Activated T-helper 17 cell treated with anti-CD3 and anti-CD28 coated beads, Interleukin-2, amount 50 U/mL, for 72 hours (primary cell): ENCODE measurements at regions not wholly inside any gene's neighbourhood (a gene's known extent, or its start where the extent isn't known, plus 50 kb on each side); places are given as distances from the start of the nearest gene placed in this dataset.

ENCODE experiments used
- ATAC-seq: fragments of 150-1000 bp; cut with Tn5 transposase; replicated peaks from 2 replicates; pipeline ENCODE4 v1.10.0; 2021; ENCODE audit warnings: mild to moderate bottlenecking, moderate library complexity
- H3K27ac Mint-ChIP-seq: one replicate; pipeline ENCODE4 v1.8.0; 2022; ENCODE audit warnings: mixed read lengths
- H3K27me3 Mint-ChIP-seq: one replicate; pipeline ENCODE4 v1.8.0; 2022; ENCODE audit warnings: mixed read lengths
- H3K36me3 Mint-ChIP-seq: one replicate; pipeline ENCODE4 v1.8.0; 2022; ENCODE audit warnings: low read depth, mild to moderate bottlenecking, mixed read lengths
- H3K4me1 Mint-ChIP-seq: one replicate; pipeline ENCODE4 v1.8.0; 2022; ENCODE audit warnings: mixed read lengths
- H3K4me3 Mint-ChIP-seq: one replicate; pipeline ENCODE4 v1.8.0; 2022; ENCODE audit warnings: mild to moderate bottlenecking, mixed read lengths
- H3K9me3 Mint-ChIP-seq: one replicate; pipeline ENCODE4 v1.8.0; 2022; ENCODE audit warnings: mixed read lengths

GRCh38 chr20:57908704-57909630, 199.2 kb upstream of the PMEPA1 start:
- no peak for ATAC-seq
- no peaks in the 10 kb centered on the region for H3K9me3 Mint-ChIP-seq
- H3K4me1 Mint-ChIP-seq, result no peaks in the 10 kb centered on the region
- H3K27ac Mint-ChIP-seq, result no peak overlapping the region
- no peaks in the 10 kb centered on the region for H3K36me3 Mint-ChIP-seq
- no peak overlapping the region for H3K4me3 Mint-ChIP-seq
- H3K27me3 Mint-ChIP-seq, result peaks cover 36% of the 10 kb centered on the region

- Mint-ChIP-seq H3K9me3 (no peaks in the 10 kb centered on the region), H3K36me3 (no peaks in the 10 kb centered on the region), H3K27me3 (peaks cover 37% of the 10 kb centered on the region), H3K4me3 (no peak overlapping the region), H3K4me1 (no peaks in the 10 kb centered on the region), H3K27ac (no peak overlapping the region)
- no peak for ATAC-seq
Observed at GRCh38 chr20:57908226-57908625, 198.4 kb upstream of the PMEPA1 start.

- ATAC-seq, result no peak
- peaks cover 32% of the 10 kb centered on the region for H3K27me3 Mint-ChIP-seq
- H3K4me3 Mint-ChIP-seq, result no peak overlapping the region
- H3K36me3 Mint-ChIP-seq, result no peaks in the 10 kb centered on the region
- no peak overlapping the region for H3K27ac Mint-ChIP-seq
- H3K4me1 Mint-ChIP-seq, result no peaks in the 10 kb centered on the region
- H3K9me3 Mint-ChIP-seq, result no peaks in the 10 kb centered on the region
Observed at GRCh38 chr20:57907131-57908000, 197.6 kb upstream of the PMEPA1 start.

- H3K4me1 Mint-ChIP-seq, result no peaks in the 10 kb centered on the region
- H3K27me3 Mint-ChIP-seq, result peaks cover 32% of the 10 kb centered on the region
- no peaks in the 10 kb centered on the region for H3K36me3 Mint-ChIP-seq
- H3K27ac Mint-ChIP-seq, result no peak overlapping the region
- no peak overlapping the region for H3K4me3 Mint-ChIP-seq
- no peaks in the 10 kb centered on the region for H3K9me3 Mint-ChIP-seq
- no peak for ATAC-seq
Observed at GRCh38 chr20:57905448-57905847, 195.6 kb upstream of the PMEPA1 start.

GRCh38 chr20:57904314-57905105, 194.7 kb upstream of the PMEPA1 start:
- no peaks in the 10 kb centered on the region for H3K36me3 Mint-ChIP-seq
- no peak for ATAC-seq
- H3K4me1 Mint-ChIP-seq, result no peaks in the 10 kb centered on the region
- H3K27me3 Mint-ChIP-seq, result peaks cover 33% of the 10 kb centered on the region
- no peak overlapping the region for H3K27ac Mint-ChIP-seq
- H3K9me3 Mint-ChIP-seq, result no peaks in the 10 kb centered on the region
- no peak overlapping the region for H3K4me3 Mint-ChIP-seq

GRCh38 chr20:57902473-57902872, 192.7 kb upstream of the PMEPA1 start:
- Mint-ChIP-seq H3K4me1 (no peaks in the 10 kb centered on the region), H3K27ac (no peak overlapping the region)
- peak; percentile 66 for ATAC-seq

GRCh38 chr20:57901526-57901925, 191.7 kb upstream of the PMEPA1 start:
- H3K4me3 Mint-ChIP-seq, result no peak overlapping the region
- H3K9me3 Mint-ChIP-seq, result no peaks in the 10 kb centered on the region
- H3K27me3 Mint-ChIP-seq, result peaks cover 38% of the 10 kb centered on the region
- H3K27ac Mint-ChIP-seq, result no peak overlapping the region
- H3K36me3 Mint-ChIP-seq, result no peaks in the 10 kb centered on the region
- no peak for ATAC-seq
- no peaks in the 10 kb centered on the region for H3K4me1 Mint-ChIP-seq

More at GRCh38 chr20:57902473-57902872, 192.7 kb upstream of the PMEPA1 start:
- Mint-ChIP-seq H3K4me3 (no peak overlapping the region), H3K36me3 (no peaks in the 10 kb centered on the region), H3K9me3 (no peaks in the 10 kb centered on the region), H3K27me3 (peaks cover 38% of the 10 kb centered on the region)

- Mint-ChIP-seq H3K36me3 (no peaks in the 10 kb centered on the region), H3K27ac (no peak overlapping the region), H3K4me1 (no peaks in the 10 kb centered on the region), H3K4me3 (no peak overlapping the region), H3K27me3 (peaks cover 34% of the 10 kb centered on the region), H3K9me3 (no peaks in the 10 kb centered on the region)
- ATAC-seq, result no peak
Observed at GRCh38 chr20:57900226-57900905, 190.6 kb upstream of the PMEPA1 start.

- H3K27ac Mint-ChIP-seq, result no peak overlapping the region
- H3K4me3 Mint-ChIP-seq, result no peak overlapping the region
- no peak for ATAC-seq
- H3K4me1 Mint-ChIP-seq, result no peaks in the 10 kb centered on the region
- no peaks in the 10 kb centered on the region for H3K36me3 Mint-ChIP-seq
- peaks cover 27% of the 10 kb centered on the region for H3K27me3 Mint-ChIP-seq
- H3K9me3 Mint-ChIP-seq, result no peaks in the 10 kb centered on the region
Observed at GRCh38 chr20:57899554-57899953, 189.7 kb upstream of the PMEPA1 start.

- Mint-ChIP-seq H3K27ac (no peak overlapping the region), H3K4me3 (no peak overlapping the region), H3K27me3 (peaks cover 27% of the 10 kb centered on the region), H3K9me3 (no peaks in the 10 kb centered on the region), H3K4me1 (no peaks in the 10 kb centered on the region), H3K36me3 (no peaks in the 10 kb centered on the region)
- ATAC-seq, result no peak
Observed at GRCh38 chr20:57898332-57898731, 188.5 kb upstream of the PMEPA1 start.

- Mint-ChIP-seq H3K4me3 (no peak overlapping the region), H3K27me3 (peaks cover 27% of the 10 kb centered on the region), H3K36me3 (no peaks in the 10 kb centered on the region), H3K4me1 (no peaks in the 10 kb centered on the region), H3K9me3 (no peaks in the 10 kb centered on the region), H3K27ac (no peak overlapping the region)
- no peak for ATAC-seq
Observed at GRCh38 chr20:57897891-57898290, 188.1 kb upstream of the PMEPA1 start.

GRCh38 chr20:57897156-57897874, 187.5 kb upstream of the PMEPA1 start:
- Mint-ChIP-seq H3K4me3 (no peak overlapping the region), H3K36me3 (no peaks in the 10 kb centered on the region), H3K4me1 (no peaks in the 10 kb centered on the region), H3K9me3 (no peaks in the 10 kb centered on the region), H3K27ac (no peak overlapping the region), H3K27me3 (peaks cover 29% of the 10 kb centered on the region)
- ATAC-seq, result no peak

- ATAC-seq, result no peak
- no peaks in the 10 kb centered on the region for H3K4me1 Mint-ChIP-seq
- peaks cover 26% of the 10 kb centered on the region for H3K27me3 Mint-ChIP-seq
- H3K36me3 Mint-ChIP-seq, result no peaks in the 10 kb centered on the region
- H3K4me3 Mint-ChIP-seq, result no peak overlapping the region
- no peak overlapping the region for H3K27ac Mint-ChIP-seq
- no peaks in the 10 kb centered on the region for H3K9me3 Mint-ChIP-seq
Observed at GRCh38 chr20:57896563-57896962, 186.7 kb upstream of the PMEPA1 start.
